OCI-LY1 (cell line): ENCODE measurements at regions not wholly inside any gene's neighbourhood (a gene's known extent, or its start where the extent isn't known, plus 50 kb on each side); places are given as distances from the start of the nearest gene placed in this dataset.

Experiments
- EZH2 ChIP-seq: fragments of 200-600 bp; sonication (generic), shearing (Covaris generic); IDR thresholded peaks from 2 replicates; pipeline ENCODE4 v1.8.0; 2017; ENCODE audit warnings: borderline replicate concordance, mixed run types, mild to moderate bottlenecking, antibody characterized with exemption, low read length, moderate library complexity, mixed read lengths
- TF ChIP-seq, protein P1 (sequence below): fragments of 200-600 bp; sonication (generic), shearing (Covaris generic); IDR thresholded peaks from 2 replicates; pipeline ENCODE4 v1.5.1; 2017; ENCODE audit warnings: mild to moderate bottlenecking, antibody characterized with exemption, low read length, moderate library complexity, mixed read lengths

DNA sequence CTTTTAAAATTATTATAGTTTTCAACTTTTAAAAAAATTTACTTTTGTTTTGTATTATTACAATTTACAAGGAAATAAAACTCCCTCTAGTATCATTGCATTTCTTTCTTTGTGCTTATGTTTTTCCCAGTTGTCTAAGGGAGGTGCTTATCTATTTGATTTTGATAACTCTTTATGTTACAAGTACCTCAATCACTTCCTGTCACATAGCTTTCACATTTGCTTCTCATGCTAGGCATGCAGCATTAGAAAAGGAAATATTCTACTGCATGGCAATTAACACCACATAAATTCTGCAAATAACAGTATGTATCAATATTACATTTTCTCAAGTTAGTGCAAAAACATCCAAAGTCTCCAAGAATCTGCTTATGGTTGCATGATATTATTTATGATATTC lies 180.3 kb upstream of the HS3ST1 start:
- TF ChIP-seq, protein P1, sequence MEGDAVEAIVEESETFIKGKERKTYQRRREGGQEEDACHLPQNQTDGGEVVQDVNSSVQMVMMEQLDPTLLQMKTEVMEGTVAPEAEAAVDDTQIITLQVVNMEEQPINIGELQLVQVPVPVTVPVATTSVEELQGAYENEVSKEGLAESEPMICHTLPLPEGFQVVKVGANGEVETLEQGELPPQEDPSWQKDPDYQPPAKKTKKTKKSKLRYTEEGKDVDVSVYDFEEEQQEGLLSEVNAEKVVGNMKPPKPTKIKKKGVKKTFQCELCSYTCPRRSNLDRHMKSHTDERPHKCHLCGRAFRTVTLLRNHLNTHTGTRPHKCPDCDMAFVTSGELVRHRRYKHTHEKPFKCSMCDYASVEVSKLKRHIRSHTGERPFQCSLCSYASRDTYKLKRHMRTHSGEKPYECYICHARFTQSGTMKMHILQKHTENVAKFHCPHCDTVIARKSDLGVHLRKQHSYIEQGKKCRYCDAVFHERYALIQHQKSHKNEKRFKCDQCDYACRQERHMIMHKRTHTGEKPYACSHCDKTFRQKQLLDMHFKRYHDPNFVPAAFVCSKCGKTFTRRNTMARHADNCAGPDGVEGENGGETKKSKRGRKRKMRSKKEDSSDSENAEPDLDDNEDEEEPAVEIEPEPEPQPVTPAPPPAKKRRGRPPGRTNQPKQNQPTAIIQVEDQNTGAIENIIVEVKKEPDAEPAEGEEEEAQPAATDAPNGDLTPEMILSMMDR, result no peak
- no peak for TF ChIP-seq EZH2
